GM13977 (cell line): ENCODE measurements at regions not wholly inside any gene's neighbourhood (a gene's known extent, or its start where the extent isn't known, plus 50 kb on each side); places are given as distances from the start of the nearest gene placed in this dataset.

ENCODE experiments used
- DNase-seq: peaks from one replicate; pipeline ENCODE4 v3.0.0; 2012; ENCODE audit warnings: low spot score
- in situ Hi-C: fragments of 300-500 bp; cut with MboI; formaldehyde crosslinking; loops from one replicate; pipeline ENCODE4 v1.12.0; 2022; ENCODE audit warnings: low sequenced_read_pairs, low pct_unique_long_range_greater_than_20kb, mixed read lengths, inconsistent platforms; ENCODE audit not compliant: unreplicated experiment
- TF ChIP-seq, protein P1 (sequence below): IDR thresholded peaks from 2 replicates; pipeline ENCODE4 v1.5.1; 2012; ENCODE audit warnings: mild to moderate bottlenecking, control low read depth; ENCODE audit not compliant: insufficient read depth; ENCODE audit errors: extremely low read depth, missing control alignments

DNA sequence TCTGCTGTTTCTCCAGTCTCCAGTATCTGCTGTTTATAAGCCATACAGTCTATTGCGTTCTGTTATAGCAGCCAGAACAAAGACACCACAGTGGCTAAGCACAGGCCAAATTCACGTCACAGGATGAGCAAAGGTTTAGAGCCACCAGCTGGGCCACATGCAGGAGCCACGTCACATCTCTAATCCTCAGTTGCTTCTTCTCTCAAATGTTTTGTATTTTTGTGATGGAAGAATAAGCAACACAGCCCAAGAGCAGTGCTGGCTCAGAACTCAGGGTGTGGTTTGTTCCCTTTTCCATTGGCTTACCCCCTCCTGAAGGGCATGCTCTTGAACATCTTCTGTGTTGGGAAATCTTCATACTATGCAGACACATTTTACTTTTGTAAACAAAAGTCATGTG, 309.4 kb upstream of the CDH5 start:
- DNase-seq, result no peak

DNA sequence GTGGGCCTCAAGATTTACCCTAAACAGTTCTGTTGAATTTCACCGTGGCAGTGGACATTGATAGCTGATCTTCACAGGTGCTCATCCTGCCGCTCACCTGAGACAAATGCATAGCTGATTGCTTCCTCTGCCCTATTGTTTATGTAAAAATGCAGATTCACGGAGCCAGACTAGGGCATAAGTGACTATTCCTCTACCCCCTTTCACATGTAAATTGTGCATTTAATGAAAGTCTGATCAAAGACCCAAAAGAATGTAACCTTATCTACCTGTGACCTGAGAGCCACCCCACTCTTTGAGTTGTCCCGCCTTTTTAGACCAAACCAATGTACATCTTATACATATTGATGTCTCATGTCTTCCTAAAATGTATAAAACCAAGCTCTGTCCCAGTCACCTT, 312.4 kb upstream of the CDH5 start:
- TF ChIP-seq, protein P1, sequence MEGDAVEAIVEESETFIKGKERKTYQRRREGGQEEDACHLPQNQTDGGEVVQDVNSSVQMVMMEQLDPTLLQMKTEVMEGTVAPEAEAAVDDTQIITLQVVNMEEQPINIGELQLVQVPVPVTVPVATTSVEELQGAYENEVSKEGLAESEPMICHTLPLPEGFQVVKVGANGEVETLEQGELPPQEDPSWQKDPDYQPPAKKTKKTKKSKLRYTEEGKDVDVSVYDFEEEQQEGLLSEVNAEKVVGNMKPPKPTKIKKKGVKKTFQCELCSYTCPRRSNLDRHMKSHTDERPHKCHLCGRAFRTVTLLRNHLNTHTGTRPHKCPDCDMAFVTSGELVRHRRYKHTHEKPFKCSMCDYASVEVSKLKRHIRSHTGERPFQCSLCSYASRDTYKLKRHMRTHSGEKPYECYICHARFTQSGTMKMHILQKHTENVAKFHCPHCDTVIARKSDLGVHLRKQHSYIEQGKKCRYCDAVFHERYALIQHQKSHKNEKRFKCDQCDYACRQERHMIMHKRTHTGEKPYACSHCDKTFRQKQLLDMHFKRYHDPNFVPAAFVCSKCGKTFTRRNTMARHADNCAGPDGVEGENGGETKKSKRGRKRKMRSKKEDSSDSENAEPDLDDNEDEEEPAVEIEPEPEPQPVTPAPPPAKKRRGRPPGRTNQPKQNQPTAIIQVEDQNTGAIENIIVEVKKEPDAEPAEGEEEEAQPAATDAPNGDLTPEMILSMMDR, result no peak
- DNase-seq, result no peak
- in situ Hi-C loops, result no loop called here

More for the DNA sequence above, 309.4 kb upstream of the CDH5 start:
- TF ChIP-seq, protein P1, result no peak
- in situ Hi-C loops, result no loop called here

DNA sequence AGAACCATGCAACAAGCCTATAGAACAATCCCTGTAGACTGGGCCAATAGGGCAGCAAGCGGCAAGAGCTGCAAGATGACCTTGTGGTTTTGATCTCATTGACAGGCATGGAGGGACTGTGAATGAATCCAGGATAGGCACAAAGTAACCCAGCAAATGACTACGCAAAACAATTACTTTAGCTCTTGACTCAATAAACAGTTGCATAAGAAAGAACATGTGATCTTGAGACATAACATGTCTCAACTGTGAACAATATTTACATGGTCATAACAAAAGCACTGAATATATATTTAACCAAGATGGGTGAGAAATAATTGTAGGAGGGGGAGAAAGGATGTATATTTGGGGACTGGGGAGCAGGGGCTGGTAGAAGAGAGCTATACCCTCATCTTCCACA, 313.7 kb upstream of the CDH5 start:
- no peak for DNase-seq
- in situ Hi-C loops, result no loop called here
- TF ChIP-seq, protein P1, result no peak

DNA sequence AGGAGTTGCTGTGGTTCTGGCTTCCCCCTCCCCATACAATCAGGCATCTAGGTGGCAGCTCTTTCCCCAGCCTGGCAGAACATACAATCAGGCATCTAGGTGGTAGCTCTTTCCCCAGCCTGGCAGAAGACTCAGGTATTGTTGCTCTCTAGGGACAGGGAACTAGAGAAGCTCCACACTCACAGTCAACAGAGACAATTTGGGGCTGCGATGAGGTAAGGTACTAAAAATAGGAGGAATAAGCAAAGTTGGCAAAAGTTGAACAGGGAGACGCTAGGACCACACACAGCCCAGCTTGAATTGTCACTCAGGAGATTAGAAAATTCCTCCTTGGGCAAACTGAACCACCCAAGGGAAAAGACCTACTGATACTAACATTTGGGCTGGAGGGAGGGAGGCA, 315.5 kb upstream of the CDH5 start:
- TF ChIP-seq, protein P1, result no peak
- no peak for DNase-seq
- in situ Hi-C loops, result no loop called here

DNA sequence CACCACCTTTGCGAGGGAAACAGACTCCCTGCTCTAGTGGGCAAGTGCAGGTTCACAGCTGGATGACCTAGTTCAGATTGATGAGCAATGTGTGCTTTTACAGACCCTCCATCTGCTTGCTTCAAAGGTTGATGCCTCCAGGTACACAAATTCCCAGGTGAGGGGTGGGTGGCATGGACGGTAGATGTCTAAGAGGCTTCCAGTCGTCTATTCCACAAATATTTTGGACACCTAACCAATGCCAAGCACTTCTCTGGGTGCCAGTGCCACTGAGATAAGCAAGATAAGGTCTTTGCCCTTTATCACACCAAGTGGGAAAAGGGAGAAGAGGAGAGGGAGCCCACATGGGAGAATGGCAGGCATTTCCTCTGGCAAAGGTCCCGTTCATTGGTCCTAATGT, 316.6 kb upstream of the CDH5 start:
- TF ChIP-seq, protein P1, result no peak
- no peak for DNase-seq
- in situ Hi-C loops, result no loop called here

DNA sequence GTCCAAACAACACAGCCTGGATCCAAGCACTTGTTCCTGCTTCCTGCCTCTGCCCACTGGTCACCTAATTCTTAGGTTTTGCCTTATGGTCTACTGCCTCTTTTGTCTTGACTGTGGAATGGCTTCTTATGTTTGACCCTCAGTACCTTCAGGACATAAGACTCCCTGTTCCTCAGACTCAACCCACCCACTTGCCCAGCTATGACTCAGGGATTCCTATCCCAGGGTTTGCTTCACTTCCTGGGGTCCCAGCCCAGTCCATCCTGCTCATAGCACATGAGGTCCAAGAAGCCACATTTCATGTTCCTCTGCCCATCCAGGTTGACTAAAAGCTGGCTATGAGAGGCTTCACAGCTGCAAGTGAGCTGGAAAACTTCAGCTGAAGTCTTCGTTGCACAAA, 320.9 kb upstream of the CDH5 start:
- TF ChIP-seq, protein P1, result no peak
- DNase-seq, result no peak
- in situ Hi-C loops, result no loop called here

DNA sequence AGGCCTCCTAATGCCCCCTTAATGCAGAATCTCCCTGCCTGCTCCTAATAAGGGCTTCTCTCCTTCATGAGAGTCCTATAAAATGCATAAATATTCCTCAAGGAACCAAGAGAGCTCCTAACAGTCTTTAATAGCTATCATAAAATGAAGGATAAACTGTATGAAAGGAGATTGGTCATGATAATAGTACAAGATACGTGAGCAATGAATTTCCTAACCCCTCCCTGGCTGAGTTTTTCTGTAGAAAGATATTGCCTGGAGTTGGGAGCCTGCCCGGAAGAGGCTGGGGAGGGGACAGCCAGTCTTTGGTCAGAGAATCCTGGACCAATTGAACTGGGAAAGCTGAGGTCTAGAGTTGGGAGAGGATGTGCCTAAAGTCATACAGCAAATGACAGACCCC, 321.9 kb upstream of the CDH5 start:
- TF ChIP-seq, protein P1, result no peak
- DNase-seq, result no peak
- in situ Hi-C loops, result no loop called here
